ENCODE measurements at regions not wholly inside any gene's neighbourhood (a gene's known extent, or its start where the extent isn't known, plus 50 kb on each side); places are given as distances from the start of the nearest gene placed in this dataset.

GRCh38 chr12:24155042-24155441, 205.6 kb upstream of the SOX5 start:
- DNase-seq (ENCODE audit: low spot score), result no peak
- TF ChIP-seq, protein P1, sequence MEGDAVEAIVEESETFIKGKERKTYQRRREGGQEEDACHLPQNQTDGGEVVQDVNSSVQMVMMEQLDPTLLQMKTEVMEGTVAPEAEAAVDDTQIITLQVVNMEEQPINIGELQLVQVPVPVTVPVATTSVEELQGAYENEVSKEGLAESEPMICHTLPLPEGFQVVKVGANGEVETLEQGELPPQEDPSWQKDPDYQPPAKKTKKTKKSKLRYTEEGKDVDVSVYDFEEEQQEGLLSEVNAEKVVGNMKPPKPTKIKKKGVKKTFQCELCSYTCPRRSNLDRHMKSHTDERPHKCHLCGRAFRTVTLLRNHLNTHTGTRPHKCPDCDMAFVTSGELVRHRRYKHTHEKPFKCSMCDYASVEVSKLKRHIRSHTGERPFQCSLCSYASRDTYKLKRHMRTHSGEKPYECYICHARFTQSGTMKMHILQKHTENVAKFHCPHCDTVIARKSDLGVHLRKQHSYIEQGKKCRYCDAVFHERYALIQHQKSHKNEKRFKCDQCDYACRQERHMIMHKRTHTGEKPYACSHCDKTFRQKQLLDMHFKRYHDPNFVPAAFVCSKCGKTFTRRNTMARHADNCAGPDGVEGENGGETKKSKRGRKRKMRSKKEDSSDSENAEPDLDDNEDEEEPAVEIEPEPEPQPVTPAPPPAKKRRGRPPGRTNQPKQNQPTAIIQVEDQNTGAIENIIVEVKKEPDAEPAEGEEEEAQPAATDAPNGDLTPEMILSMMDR (conservative IDR thresholded peaks at IDR 0.05; ENCODE audit: low read depth), result no peak
- POLR2A ChIA-PET (ENCODE audit: low non-redundant PET), result no interaction called here
- CTCF ChIA-PET, result no interaction called here
- H3K27ac ChIP-seq, result no peak overlapping the region

GRCh38 chr12:24153079-24153478, 203.6 kb upstream of the SOX5 start:
- CTCF ChIA-PET, result interaction anchor here (0.6 kb wide), 1 partner anchor 170 kb away, joined by 3 read pairs; no protein-coding TSS in a partner anchor
- TF ChIP-seq, protein P1 (conservative IDR thresholded peaks at IDR 0.05; ENCODE audit: low read depth), result no peak
- H3K27ac ChIP-seq, result no peak overlapping the region
- DNase-seq (ENCODE audit: low spot score), result no peak
- POLR2A ChIA-PET (ENCODE audit: low non-redundant PET), result no interaction called here

GRCh38 chr12:24152270-24152669, 202.8 kb upstream of the SOX5 start:
- DNase-seq (ENCODE audit: low spot score), result no peak
- no peak overlapping the region for H3K27ac ChIP-seq
- TF ChIP-seq, protein P1 (conservative IDR thresholded peaks at IDR 0.05; ENCODE audit: low read depth), result no peak
- ChIA-PET CTCF (interaction anchor here (0.6 kb wide), 1 partner anchor 1327 kb away, joined by 5 read pairs; no protein-coding TSS in a partner anchor), POLR2A (ENCODE audit: low non-redundant PET) (no interaction called here)

GRCh38 chr12:24143928-24144327, 194.5 kb upstream of the SOX5 start:
- TF ChIP-seq, protein P1 (conservative IDR thresholded peaks at IDR 0.05; ENCODE audit: low read depth), result no peak
- no peak overlapping the region for H3K27ac ChIP-seq
- no peak for DNase-seq (ENCODE audit: low spot score)
- CTCF ChIA-PET, result no interaction called here
- POLR2A ChIA-PET (ENCODE audit: low non-redundant PET), result no interaction called here

DNA sequence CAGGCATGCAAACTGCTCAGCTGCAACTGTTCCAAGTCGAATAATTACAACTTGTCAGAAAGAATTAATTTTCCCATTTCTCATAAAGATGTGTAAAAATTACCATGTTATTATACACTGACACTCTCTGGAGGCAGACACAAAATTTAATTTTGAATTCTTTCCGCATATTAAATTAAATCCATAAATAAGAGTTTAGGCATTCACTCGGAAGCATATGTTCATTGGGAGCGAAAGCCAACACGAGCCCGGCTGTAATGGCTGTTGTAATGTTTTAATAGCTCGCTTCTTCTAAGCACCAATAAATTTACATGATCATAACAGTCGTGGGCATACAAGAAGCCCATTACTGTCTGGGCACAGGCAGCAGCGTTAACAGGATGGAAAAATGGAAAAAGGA, 189.6 kb upstream of the SOX5 start:
- TF ChIP-seq, protein P1 (conservative IDR thresholded peaks at IDR 0.05; ENCODE audit: low read depth), result no peak
- no peak overlapping the region for H3K27ac ChIP-seq
- DNase-seq (ENCODE audit: low spot score), result no peak
- ChIA-PET CTCF (no interaction called here), POLR2A (ENCODE audit: low non-redundant PET) (no interaction called here)

- H3K27ac ChIP-seq, result no peak overlapping the region
- DNase-seq (ENCODE audit: low spot score), result no peak
- ChIA-PET CTCF (no interaction called here), POLR2A (ENCODE audit: low non-redundant PET) (no interaction called here)
- TF ChIP-seq, protein P1 (conservative IDR thresholded peaks at IDR 0.05; ENCODE audit: low read depth), result no peak
These were observed 188.6 kb upstream of the SOX5 start for GRCh38 chr12:24138041-24138440.
